GM10248 (cell line): ENCODE measurements at regions not wholly inside any gene's neighbourhood (a gene's known extent, or its start where the extent isn't known, plus 50 kb on each side); places are given as distances from the start of the nearest gene placed in this dataset.

Source experiments
- CTCF ChIA-PET: fragments of 300-600 bp; sonication (Branson Sonifier 250); formaldehyde crosslinking; extraction: SDS; loops from one replicate; lab custom pipeline; 2021; ENCODE audit warnings: antibody characterized with exemption; lab: Yijun Ruan, JAX
- POLR2A ChIA-PET: fragments of 350-650 bp; sonication (Branson Sonifier 250); formaldehyde crosslinking; extraction: SDS; loops from one replicate; lab custom pipeline; 2020; ENCODE audit warnings: antibody characterized with exemption; lab: Yijun Ruan, JAX
- DNase-seq: peaks from one replicate; pipeline ENCODE4 v3.0.0; 2012; ENCODE audit errors: extremely low spot score
- CTCF ChIP-seq: IDR thresholded peaks from 2 replicates; pipeline ENCODE4 v1.5.1; 2012; ENCODE audit warnings: mild to moderate bottlenecking, low read depth; ENCODE audit errors: extremely low read depth, missing control alignments, control extremely low read depth

GRCh38 chr1:98188774-98189173 lies 267.9 kb upstream of the DPYD start:
- DNase-seq, result no peak
- CTCF ChIA-PET, result interaction anchor here (0.6 kb wide), 1 partner anchor 8 kb away, joined by 3 read pairs; no protein-coding TSS in a partner anchor
- no peak for TF ChIP-seq CTCF
- POLR2A ChIA-PET, result no interaction called here

DNA sequence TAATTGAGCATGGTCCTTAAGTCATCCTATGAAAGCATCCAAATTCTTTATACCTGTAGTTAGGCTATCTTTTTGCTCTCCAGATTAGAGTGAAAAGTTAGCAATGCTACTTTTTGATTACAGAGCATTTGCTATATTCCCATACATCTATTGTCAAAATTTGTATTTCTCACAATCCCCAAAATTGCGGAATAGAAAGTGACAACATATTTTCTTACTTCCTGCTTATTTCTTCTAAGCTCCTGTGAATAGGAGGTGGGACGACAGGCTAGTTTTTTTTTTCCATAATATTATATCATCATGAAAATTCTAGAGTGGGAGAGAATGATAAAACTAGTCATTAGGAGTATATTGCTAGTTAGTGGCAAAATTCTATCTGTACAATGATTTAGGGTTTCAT lies 264.0 kb upstream of the DPYD start:
- ChIA-PET POLR2A (no interaction called here), CTCF (no interaction called here)
- TF ChIP-seq CTCF, result no peak
- no peak for DNase-seq

DNA sequence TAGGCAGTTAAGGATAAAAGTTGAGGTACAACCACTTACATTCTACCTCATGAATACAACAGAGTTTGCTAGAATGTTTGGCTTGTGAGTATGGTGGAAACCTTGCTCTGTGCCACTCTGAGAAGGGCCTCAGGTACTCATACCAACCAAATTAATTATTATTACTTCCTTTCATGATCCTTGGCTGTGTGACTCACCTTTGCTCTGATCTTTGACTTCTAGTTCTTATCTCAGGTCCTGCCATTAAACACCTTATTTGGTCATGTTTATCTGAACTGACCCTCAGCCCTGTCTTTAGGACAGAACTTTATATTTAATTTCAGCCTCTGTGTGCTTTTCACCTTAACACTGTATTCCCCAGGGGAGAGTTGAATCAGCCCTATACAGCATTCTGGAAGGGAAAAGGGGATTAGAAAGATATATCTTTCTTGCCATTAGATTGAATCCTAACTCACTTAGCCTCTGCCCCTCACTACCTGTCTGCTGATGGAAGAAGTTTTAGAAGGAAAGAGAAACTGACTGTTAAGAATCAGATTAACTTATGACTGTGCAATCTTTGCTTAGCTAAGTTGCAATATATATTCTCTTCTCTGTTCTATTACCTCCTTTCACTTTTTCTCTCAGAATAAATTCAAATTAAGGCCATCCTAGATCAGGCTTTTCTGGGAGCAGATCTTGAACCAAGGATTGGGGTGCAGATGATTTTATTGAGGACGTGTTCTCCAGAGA lies 260.4 kb upstream of the DPYD start:
- no peak for DNase-seq
- POLR2A ChIA-PET, result no interaction called here
- no peak for TF ChIP-seq CTCF
- CTCF ChIA-PET, result no interaction called here

- ChIA-PET CTCF (interaction anchor here (1.1 kb wide), 1 partner anchor 12 kb away, joined by 4 read pairs; no protein-coding TSS in a partner anchor), POLR2A (no interaction called here)
- no peak for DNase-seq
- TF ChIP-seq CTCF, result no peak
Measured at GRCh38 chr1:98179151-98179773, 258.4 kb upstream of the DPYD start.

DNA sequence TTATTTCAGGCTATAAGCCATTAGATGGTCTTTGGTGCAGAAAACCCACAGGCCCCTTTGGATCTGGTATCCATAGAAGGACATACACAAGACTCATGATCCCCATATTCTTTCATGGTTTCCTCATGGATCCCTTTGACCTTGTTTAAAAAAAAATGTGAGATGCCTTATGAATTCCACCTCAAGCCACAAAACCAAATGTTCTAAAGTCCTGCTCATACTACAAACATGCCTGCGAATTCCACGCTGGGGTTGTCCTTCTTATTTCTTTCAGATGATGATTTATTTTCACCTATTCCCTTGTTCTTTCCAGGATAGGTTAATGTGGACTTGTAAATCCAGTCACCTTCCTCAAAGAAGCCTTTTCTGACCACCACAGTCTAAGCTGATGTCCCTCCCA lies 256.9 kb upstream of the DPYD start:
- CTCF ChIA-PET, result no interaction called here
- POLR2A ChIA-PET, result no interaction called here
- DNase-seq, result no peak
- TF ChIP-seq CTCF, result no peak

GRCh38 chr1:98176936-98177335 lies 256.1 kb upstream of the DPYD start:
- ChIA-PET CTCF (no interaction called here), POLR2A (no interaction called here)
- no peak for DNase-seq
- TF ChIP-seq CTCF, result no peak

DNA sequence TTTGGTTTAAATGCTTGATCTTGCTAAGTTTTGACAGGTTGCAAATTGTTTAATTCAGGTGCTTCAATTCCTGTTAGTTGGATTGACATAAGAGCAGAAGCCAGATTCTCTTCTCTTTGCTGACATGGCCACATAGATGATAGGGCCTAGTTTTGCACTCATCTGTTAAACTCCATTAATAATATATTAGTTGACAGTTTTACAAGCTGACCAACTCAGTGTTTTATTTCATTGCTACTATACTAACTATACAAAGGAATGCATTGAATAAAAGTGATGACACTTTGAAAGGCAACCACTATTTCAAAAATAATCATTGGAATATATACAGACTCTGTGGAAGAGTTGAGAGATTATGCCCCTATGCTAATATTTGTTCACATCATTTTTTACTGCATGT lies 255.6 kb upstream of the DPYD start:
- ChIA-PET POLR2A (no interaction called here), CTCF (no interaction called here)
- DNase-seq, result no peak
- TF ChIP-seq CTCF, result no peak
